CD4-positive, alpha-beta T cell treated with Interleukin-1 beta for 1 hour (primary cell): ENCODE measurements at regions not wholly inside any gene's neighbourhood (a gene's known extent, or its start where the extent isn't known, plus 50 kb on each side); places are given as distances from the start of the nearest gene placed in this dataset.
"Not testable (repeated sequence)": the region's sequence is repeated elsewhere in the genome, so short reads cannot be mapped to it uniquely, and the experiment has no call there.

Experiments
- DNase-seq, 2 donors: peaks; one replicate each; pipeline ENCODE4 v3.0.0-alpha.2; 2020 to 2022

GRCh38 chr7:149633976-149634945 lies 136.7 kb upstream of the ZNF746 start:
- DNase-seq = no peak

- DNase-seq = not testable (repeated sequence)
Measured at GRCh38 chr7:149628361-149629149, 130.9 kb upstream of the ZNF746 start.

GRCh38 chr7:149627911-149628310 lies 130.3 kb upstream of the ZNF746 start:
- DNase-seq = no peak

GRCh38 chr7:149626972-149627371 lies 129.4 kb upstream of the ZNF746 start:
- DNase-seq = no peak

GRCh38 chr7:149625947-149626392 lies 128.4 kb upstream of the ZNF746 start:
- no peak for DNase-seq

GRCh38 chr7:149625340-149625946 lies 127.8 kb upstream of the ZNF746 start:
- peak; percentile 48 to 55 for DNase-seq

- DNase-seq = peak; percentile 94 to 95
Measured at GRCh38 chr7:149624419-149625339, 127.1 kb upstream of the ZNF746 start.

- peak; percentile 28 to 37 for DNase-seq
Measured at GRCh38 chr7:149624006-149624405, 126.4 kb upstream of the ZNF746 start.

- not testable (repeated sequence) for DNase-seq
Measured at GRCh38 chr7:149623262-149623997, 125.8 kb upstream of the ZNF746 start.

- DNase-seq = no peak
Measured at GRCh38 chr7:149622444-149623210, 125.0 kb upstream of the ZNF746 start.

- peak; percentile 16 to 22 for DNase-seq
Measured at GRCh38 chr7:149621776-149622175, 124.2 kb upstream of the ZNF746 start.

- peak; percentile 25 to 31 for DNase-seq
Measured at GRCh38 chr7:149620961-149621360, 123.4 kb upstream of the ZNF746 start.

- no peak for DNase-seq
Measured at GRCh38 chr7:149616898-149617297, 119.3 kb upstream of the ZNF746 start.

GRCh38 chr7:149615690-149616270 lies 118.2 kb upstream of the ZNF746 start:
- DNase-seq = no peak

- no peak for DNase-seq
Measured at GRCh38 chr7:149610441-149611011, 112.9 kb upstream of the ZNF746 start.

GRCh38 chr7:149608168-149608567 lies 110.6 kb upstream of the ZNF746 start:
- DNase-seq = no peak

GRCh38 chr7:149607683-149608082 lies 110.1 kb upstream of the ZNF746 start:
- no peak for DNase-seq

- DNase-seq = no peak
Measured at GRCh38 chr7:149606826-149607225, 109.2 kb upstream of the ZNF746 start.

- no peak for DNase-seq
Measured at GRCh38 chr7:149605696-149606095, 108.1 kb upstream of the ZNF746 start.

GRCh38 chr7:149604521-149604920 lies 106.9 kb upstream of the ZNF746 start:
- no peak for DNase-seq
